ENCODE measurements at regions not wholly inside any gene's neighbourhood (a gene's known extent, or its start where the extent isn't known, plus 50 kb on each side); places are given as distances from the start of the nearest gene placed in this dataset.
"Not testable (repeated sequence)": the region's sequence is repeated elsewhere in the genome, so short reads cannot be mapped to it uniquely, and the experiment has no call there.

DNA sequence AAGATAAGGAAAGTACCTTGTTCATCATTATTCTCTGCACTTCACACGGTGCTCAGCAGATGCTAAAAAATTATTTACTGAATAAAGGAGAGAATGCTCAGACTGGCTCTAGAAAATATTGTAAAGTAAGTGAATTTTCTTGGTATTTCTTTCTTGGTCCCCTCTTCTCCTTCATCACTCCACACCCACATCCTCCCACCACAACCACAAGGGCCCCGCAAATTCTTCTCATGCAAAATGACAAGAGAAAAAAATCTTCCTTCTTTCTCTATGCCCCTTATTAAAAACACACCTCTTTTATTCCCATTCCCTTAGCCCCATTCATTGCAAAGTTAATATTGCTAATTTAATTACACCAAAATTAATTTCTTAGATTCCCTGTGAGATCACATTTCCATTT lies 74.2 kb upstream of the NEDD4L start:
- intact Hi-C loops (cut with micrococcal nuclease) = no loop called here

DNA sequence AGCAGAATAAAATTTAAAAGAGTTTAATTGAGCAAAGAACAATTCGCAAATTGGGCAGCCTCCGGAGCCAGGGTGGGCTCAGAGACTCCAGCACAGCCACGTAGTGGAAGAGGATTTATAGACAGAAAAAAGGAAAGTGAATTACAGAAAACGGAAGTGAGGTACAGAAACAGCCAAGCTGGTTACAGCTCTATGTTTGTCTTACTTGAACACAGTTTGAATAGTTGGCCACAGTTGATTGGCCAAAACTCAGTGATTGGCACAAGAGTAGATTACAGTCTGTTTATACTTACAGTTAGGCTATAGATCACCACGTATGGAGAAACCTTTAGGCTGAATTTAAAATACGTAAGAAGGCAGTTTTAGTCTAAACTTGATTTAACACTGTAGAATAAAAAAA lies 78.8 kb upstream of the NEDD4L start:
- Mint-ChIP-seq H3K4me3 (no peak overlapping the region), H3K9me3 (no peaks in the 10 kb centered on the region), H3K27ac (no peak overlapping the region), H3K4me1 (ENCODE audit: low read depth) (no peaks in the 10 kb centered on the region), H3K27me3 (peaks cover 6% of the 10 kb centered on the region), H3K36me3 (ENCODE audit: low read depth) (no peaks in the 10 kb centered on the region)
- intact Hi-C loops (cut with micrococcal nuclease) = no loop called here

More for the DNA sequence above, 74.2 kb upstream of the NEDD4L start:
- Mint-ChIP-seq H3K4me1 (ENCODE audit: low read depth) (no peaks in the 10 kb centered on the region), H3K27me3 (peaks cover 7% of the 10 kb centered on the region), H3K27ac (no peak overlapping the region), H3K9me3 (no peaks in the 10 kb centered on the region), H3K36me3 (ENCODE audit: low read depth) (no peaks in the 10 kb centered on the region), H3K4me3 (no peak overlapping the region)

- Mint-ChIP-seq H3K27me3 (peaks cover 7% of the 10 kb centered on the region), H3K4me1 (ENCODE audit: low read depth) (no peaks in the 10 kb centered on the region), H3K36me3 (ENCODE audit: low read depth) (no peaks in the 10 kb centered on the region), H3K9me3 (no peaks in the 10 kb centered on the region), H3K27ac (no peak overlapping the region), H3K4me3 (no peak overlapping the region)
- intact Hi-C loops (cut with micrococcal nuclease) = loop anchor here (5.0 kb wide), 1 partner anchor 160 kb away; no protein-coding TSS in a partner anchor
Measured at GRCh38 chr18:57961876-57962505, 82.0 kb upstream of the NEDD4L start.

- intact Hi-C loops (cut with micrococcal nuclease) = loop anchor here (5.0 kb wide), 1 partner anchor 161 kb away; no protein-coding TSS in a partner anchor
- H3K9me3 Mint-ChIP-seq = no peaks in the 10 kb centered on the region
- H3K27me3 Mint-ChIP-seq = peaks cover 9% of the 10 kb centered on the region
- H3K27ac Mint-ChIP-seq = no peak overlapping the region
- no peaks in the 10 kb centered on the region for H3K36me3 Mint-ChIP-seq (ENCODE audit: low read depth)
- H3K4me1 Mint-ChIP-seq (ENCODE audit: low read depth) = no peaks in the 10 kb centered on the region
- no peak overlapping the region for H3K4me3 Mint-ChIP-seq
Measured at GRCh38 chr18:57961411-57961810, 82.6 kb upstream of the NEDD4L start.

DNA sequence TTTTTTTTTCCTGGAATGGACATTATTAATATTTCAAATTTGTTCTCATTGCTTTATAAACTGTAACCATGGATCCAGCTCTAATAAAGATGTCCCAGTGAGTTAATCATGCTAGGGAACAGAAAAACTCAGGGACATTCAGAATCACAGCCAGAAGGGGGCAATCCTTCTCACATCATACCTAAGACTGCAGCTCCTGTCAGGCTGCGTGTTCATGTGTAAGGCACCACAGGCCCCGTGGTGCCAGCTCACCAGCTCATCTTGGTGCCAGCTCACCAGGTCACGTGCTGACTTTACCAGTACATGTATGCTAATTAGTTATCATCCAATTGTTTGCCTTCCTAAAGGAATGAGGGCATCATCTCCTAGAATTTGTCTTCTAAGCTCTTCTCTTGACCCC lies 84.7 kb upstream of the NEDD4L start:
- intact Hi-C loops (cut with micrococcal nuclease) = no loop called here
- Mint-ChIP-seq H3K9me3 (no peaks in the 10 kb centered on the region), H3K4me3 (no peak overlapping the region), H3K36me3 (ENCODE audit: low read depth) (no peaks in the 10 kb centered on the region), H3K4me1 (ENCODE audit: low read depth) (no peaks in the 10 kb centered on the region), H3K27ac (no peak overlapping the region), H3K27me3 (peaks cover 5% of the 10 kb centered on the region)

DNA sequence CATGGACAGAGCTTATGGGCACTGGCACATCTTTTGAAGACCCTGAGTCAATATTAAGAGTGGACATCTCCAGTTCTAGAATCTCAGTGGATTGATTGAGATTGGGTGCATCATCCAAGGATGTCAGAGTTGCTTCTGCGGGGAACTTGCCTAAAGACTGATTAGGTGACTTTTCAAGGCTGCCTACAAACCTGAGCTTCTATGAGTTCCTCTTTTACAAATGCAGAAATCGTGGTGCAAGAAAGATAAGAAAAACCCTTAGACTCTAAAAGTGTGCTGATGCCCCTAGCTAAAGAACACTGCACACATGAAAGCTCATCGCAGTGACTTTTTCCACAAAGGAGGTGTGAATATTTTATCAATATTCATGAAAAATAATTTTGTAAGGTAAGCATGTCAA lies 86.8 kb upstream of the NEDD4L start:
- intact Hi-C loops (cut with micrococcal nuclease) = no loop called here
- no peaks in the 10 kb centered on the region for H3K4me1 Mint-ChIP-seq (ENCODE audit: low read depth)
- no peak overlapping the region for H3K4me3 Mint-ChIP-seq
- H3K36me3 Mint-ChIP-seq (ENCODE audit: low read depth) = no peaks in the 10 kb centered on the region
- no peak overlapping the region for H3K27ac Mint-ChIP-seq
- H3K9me3 Mint-ChIP-seq = no peaks in the 10 kb centered on the region
- H3K27me3 Mint-ChIP-seq = peaks cover 5% of the 10 kb centered on the region

GRCh38 chr18:57956491-57956890 lies 87.5 kb upstream of the NEDD4L start:
- Mint-ChIP-seq H3K9me3 (no peaks in the 10 kb centered on the region), H3K36me3 (ENCODE audit: low read depth) (no peaks in the 10 kb centered on the region), H3K27me3 (peaks cover 5% of the 10 kb centered on the region), H3K27ac (no peak overlapping the region), H3K4me3 (no peak overlapping the region), H3K4me1 (ENCODE audit: low read depth) (no peaks in the 10 kb centered on the region)
- intact Hi-C loops (cut with micrococcal nuclease) = no loop called here

DNA sequence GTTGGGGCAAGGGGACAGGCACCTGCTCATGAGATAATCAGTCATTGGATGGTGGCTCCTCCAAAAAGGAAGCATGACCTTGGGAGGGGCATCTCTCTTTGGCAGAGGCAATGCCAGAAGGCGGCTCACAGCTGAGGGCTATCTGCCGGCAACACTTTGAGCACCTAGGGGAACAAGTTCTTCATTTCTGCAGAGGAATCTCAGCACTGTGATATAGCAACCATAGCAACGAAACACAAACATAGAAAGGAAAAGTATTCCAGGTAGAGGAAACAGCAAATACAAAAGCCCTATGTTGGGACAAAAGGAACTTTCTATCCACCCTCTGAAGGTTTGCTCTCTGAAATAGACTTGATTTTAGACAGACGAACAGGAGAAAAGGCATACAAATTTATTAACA lies 89.1 kb upstream of the NEDD4L start:
- Mint-ChIP-seq H3K9me3 (no peaks in the 10 kb centered on the region), H3K4me1 (ENCODE audit: low read depth) (no peaks in the 10 kb centered on the region), H3K4me3 (no peak overlapping the region), H3K36me3 (ENCODE audit: low read depth) (no peaks in the 10 kb centered on the region), H3K27me3 (peaks cover 4% of the 10 kb centered on the region), H3K27ac (no peak overlapping the region)
- intact Hi-C loops (cut with micrococcal nuclease) = no loop called here

GRCh38 chr18:57953883-57954282 lies 90.1 kb upstream of the NEDD4L start:
- no peak overlapping the region for H3K4me3 Mint-ChIP-seq
- H3K27me3 Mint-ChIP-seq = peaks cover 2% of the 10 kb centered on the region
- H3K36me3 Mint-ChIP-seq (ENCODE audit: low read depth) = no peaks in the 10 kb centered on the region
- intact Hi-C loops (cut with micrococcal nuclease) = no loop called here
- no peaks in the 10 kb centered on the region for H3K9me3 Mint-ChIP-seq
- H3K27ac Mint-ChIP-seq = no peak overlapping the region
- no peaks in the 10 kb centered on the region for H3K4me1 Mint-ChIP-seq (ENCODE audit: low read depth)

DNA sequence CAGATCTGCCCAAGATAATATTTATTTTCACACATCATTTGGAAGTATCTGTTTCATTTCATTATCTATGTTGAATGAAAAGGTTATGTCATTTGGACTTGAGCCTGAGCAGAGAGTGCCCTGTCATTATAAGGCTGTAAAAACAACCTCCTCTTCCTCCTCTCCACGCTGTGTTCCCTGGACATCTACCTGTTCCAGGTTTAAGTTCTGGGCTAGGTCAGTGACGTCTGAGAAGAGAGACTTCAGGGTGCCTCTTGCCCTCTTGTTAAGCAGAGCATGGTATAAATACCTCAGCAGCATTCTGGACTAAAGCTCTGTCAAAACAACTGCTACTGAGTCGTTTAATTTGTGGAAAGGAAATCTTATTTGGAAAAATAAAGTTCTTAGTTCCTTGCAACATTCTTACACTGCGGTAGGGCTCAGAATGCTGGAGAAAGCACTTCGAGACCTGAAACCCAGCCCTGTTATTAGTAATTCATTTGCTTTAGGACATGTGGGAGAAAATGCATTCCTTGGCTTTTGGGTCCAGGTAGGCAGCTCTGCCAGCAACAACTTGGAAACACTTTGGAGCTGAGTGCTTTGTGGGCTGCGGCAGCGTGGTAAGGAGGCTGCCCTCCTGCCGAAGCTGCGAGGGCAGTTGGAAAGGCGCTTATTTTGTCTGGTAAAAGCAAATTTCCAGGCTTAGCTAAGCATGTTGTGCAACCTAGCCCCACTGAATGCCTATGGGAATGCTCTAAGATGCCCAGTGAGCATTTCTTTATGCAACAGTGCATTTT lies 91.8 kb upstream of the NEDD4L start:
- intact Hi-C loops (cut with micrococcal nuclease) = no loop called here
- no peak overlapping the region for H3K27ac Mint-ChIP-seq
- no peak overlapping the region for H3K4me3 Mint-ChIP-seq
- no peaks in the 10 kb centered on the region for H3K36me3 Mint-ChIP-seq (ENCODE audit: low read depth)
- no peaks in the 10 kb centered on the region for H3K4me1 Mint-ChIP-seq (ENCODE audit: low read depth)
- no peaks in the 10 kb centered on the region for H3K9me3 Mint-ChIP-seq
- H3K27me3 Mint-ChIP-seq = peaks cover 2% of the 10 kb centered on the region

DNA sequence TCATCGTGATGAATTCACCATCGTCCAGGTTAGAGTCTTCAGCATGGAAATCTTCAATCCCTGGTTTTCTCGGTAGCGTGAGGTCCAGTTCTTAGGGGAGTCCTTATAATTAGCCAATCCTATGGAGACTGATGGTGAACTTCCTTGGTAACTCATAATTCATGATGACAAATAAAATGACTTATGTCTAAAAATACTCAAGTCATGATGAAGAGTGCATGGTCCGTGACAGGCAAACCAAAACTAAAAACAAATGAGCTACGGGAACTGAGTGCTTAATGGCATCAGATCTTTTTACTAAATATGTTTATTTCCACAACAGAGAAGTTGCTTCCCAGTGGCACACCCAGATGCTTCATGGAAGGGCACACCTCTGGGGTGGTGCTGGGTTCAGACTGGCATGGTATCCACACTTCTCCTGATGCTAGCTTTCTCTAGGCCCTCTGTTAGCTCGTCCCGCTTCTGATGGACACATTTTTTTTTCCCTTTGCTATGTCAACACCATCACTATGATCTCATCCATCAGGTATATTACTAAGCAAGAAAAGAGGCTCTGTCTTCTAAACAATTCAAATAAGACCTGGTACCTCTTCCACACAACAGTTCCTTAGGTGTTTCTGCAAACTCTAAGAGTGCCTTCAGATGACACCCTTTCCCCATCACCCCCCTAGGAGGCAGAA lies 92.8 kb upstream of the NEDD4L start:
- Mint-ChIP-seq H3K36me3 (ENCODE audit: low read depth) (no peaks in the 10 kb centered on the region), H3K4me1 (ENCODE audit: low read depth) (no peaks in the 10 kb centered on the region), H3K9me3 (no peaks in the 10 kb centered on the region), H3K27ac (no peak overlapping the region), H3K27me3 (no peaks in the 10 kb centered on the region), H3K4me3 (no peak overlapping the region)
- intact Hi-C loops (cut with micrococcal nuclease) = no loop called here

- no peaks in the 10 kb centered on the region for H3K4me1 Mint-ChIP-seq (ENCODE audit: low read depth)
- H3K36me3 Mint-ChIP-seq (ENCODE audit: low read depth) = no peaks in the 10 kb centered on the region
- H3K4me3 Mint-ChIP-seq = no peak overlapping the region
- H3K27me3 Mint-ChIP-seq = no peaks in the 10 kb centered on the region
- H3K27ac Mint-ChIP-seq = no peak overlapping the region
- intact Hi-C loops (cut with micrococcal nuclease) = no loop called here
- no peaks in the 10 kb centered on the region for H3K9me3 Mint-ChIP-seq
Measured at GRCh38 chr18:57950542-57950941, 93.5 kb upstream of the NEDD4L start.

DNA sequence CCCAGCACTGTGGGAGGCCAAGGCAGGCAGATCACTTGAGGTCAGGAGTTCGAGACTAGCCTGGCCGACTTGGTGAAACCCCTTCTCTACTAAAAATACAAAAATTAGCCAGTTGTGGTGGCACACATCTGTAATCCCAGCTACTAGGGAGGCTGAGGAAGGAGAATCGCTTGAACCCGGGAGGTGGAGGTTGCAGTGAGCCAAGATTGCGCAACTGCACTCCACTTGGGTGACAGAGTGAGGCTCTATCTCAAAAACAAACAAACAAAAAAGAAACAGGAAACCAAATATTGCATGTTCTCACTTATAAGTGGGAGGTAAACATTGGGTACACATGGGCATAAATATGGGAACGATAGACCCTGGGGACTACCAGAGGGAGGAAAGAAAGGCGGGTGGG lies 94.7 kb upstream of the NEDD4L start:
- H3K4me3 Mint-ChIP-seq; H3K36me3 Mint-ChIP-seq (ENCODE audit: low read depth); H3K9me3 Mint-ChIP-seq; H3K27me3 Mint-ChIP-seq; intact Hi-C loops (cut with micrococcal nuclease); H3K4me1 Mint-ChIP-seq (ENCODE audit: low read depth); H3K27ac Mint-ChIP-seq: not testable (repeated sequence)

- Mint-ChIP-seq H3K36me3 (ENCODE audit: low read depth) (no peaks in the 10 kb centered on the region), H3K27ac (no peak overlapping the region), H3K4me1 (ENCODE audit: low read depth) (no peaks in the 10 kb centered on the region), H3K9me3 (no peaks in the 10 kb centered on the region), H3K27me3 (peaks cover 3% of the 10 kb centered on the region), H3K4me3 (no peak overlapping the region)
- intact Hi-C loops (cut with micrococcal nuclease) = no loop called here
Measured at GRCh38 chr18:57947117-57947516, 96.9 kb upstream of the NEDD4L start.

All from dendritic cell treated with granulocyte-macrophage colony-stimulating factor and Interleukin-4, amounts not matched to agents 40 ng/mL and 50 ng/mL, for 4 days (primary cell).